NT2/D1 (cell line): ENCODE measurements at regions not wholly inside any gene's neighbourhood (a gene's known extent, or its start where the extent isn't known, plus 50 kb on each side); places are given as distances from the start of the nearest gene placed in this dataset.

Experiments used
- DNase-seq: peaks from one replicate; pipeline ENCODE4 v3.0.0-alpha.2; 2011; ENCODE audit warnings: low read depth, low spot score
- H3K27me3 ChIP-seq: 2 replicates; pipeline ENCODE4 v1.6.0; 2011; ENCODE audit warnings: mild to moderate bottlenecking; ENCODE audit not compliant: insufficient read length, insufficient read depth
- H3K36me3 ChIP-seq: 2 replicates; pipeline ENCODE4 v1.6.1; 2011; ENCODE audit warnings: mild to moderate bottlenecking, low read length, mixed read lengths; ENCODE audit not compliant: insufficient read depth, insufficient read length
- H3K4me1 ChIP-seq: 2 replicates; pipeline ENCODE4 v1.5.1; 2011; ENCODE audit not compliant: insufficient read depth, insufficient read length
- H3K4me3 ChIP-seq: 2 replicates; pipeline ENCODE4 v1.5.1; 2011; ENCODE audit warnings: low read depth; ENCODE audit not compliant: insufficient read length
- H3K9ac ChIP-seq: 2 replicates; pipeline ENCODE4 v1.6.0; 2011; ENCODE audit warnings: low read depth; ENCODE audit not compliant: insufficient read length
- H3K9me3 ChIP-seq: 2 replicates; pipeline ENCODE4 v1.5.1; 2011; ENCODE audit warnings: mild to moderate bottlenecking, low read length; ENCODE audit not compliant: insufficient read depth
- SUZ12 ChIP-seq: IDR thresholded peaks from 2 replicates; pipeline ENCODE4 v1.6.1; 2011; ENCODE audit not compliant: insufficient read length, insufficient read depth; ENCODE audit errors: extremely low read depth
- YY1 ChIP-seq: IDR thresholded peaks from 2 replicates; pipeline ENCODE4 v1.6.1; 2011; ENCODE audit not compliant: insufficient read length, insufficient read depth
- ZNF274 ChIP-seq: IDR thresholded peaks from 2 replicates; pipeline ENCODE4 v1.6.1; 2011; ENCODE audit warnings: mild to moderate bottlenecking, low read depth, low read length

DNA sequence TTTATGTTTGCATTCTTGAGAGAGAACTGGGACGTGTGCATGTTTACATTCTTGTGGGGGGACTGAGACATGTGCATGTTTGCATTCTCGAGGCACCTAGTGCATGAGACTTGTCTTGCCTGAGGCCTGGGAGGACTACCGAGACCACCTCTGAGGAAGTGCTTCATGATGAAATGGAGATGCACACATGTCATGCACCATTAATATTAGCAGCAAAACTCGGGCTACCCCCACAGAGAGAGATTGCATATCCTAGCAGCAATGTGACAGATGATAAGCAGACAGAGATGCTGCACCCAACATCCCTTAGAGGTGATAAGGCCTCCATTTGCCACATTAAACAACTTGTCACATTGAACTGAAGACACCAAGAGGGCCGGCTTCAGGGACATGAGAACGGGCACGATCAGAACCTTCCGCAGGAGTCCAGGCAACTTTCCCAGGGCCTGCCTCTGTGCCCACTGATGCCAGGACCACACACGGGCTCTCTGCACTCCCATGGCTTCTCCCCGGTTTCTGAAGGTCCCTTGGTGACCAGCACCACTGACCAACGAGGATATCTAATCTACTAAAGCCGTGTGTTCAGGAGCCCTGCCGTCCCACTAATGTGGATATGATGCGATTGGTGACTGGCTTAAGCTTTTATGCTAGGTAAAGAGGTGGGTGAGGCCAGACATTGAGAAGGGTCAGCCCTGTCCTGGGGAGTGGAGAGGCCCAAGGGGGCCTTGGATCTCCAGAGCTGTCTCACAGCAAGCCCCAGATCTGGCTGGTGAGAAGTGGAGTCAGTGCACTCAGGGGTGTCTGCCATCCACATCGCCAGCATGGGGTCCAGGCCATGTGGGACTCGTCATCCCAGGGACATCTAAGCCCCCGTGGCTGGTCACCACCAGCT lies 208.3 kb downstream of the NDUFA10 start:
- Histone ChIP-seq H3K9me3 (no peaks in the 10 kb centered on the region), H3K9ac (no peak overlapping the region), H3K27me3 (no peaks in the 10 kb centered on the region), H3K4me1 (peaks cover 5% of the 10 kb centered on the region), H3K4me3 (no peak overlapping the region), H3K36me3 (no peaks in the 10 kb centered on the region)
- TF ChIP-seq SUZ12 (no peak), YY1 (no peak), ZNF274 (no peak)
- DNase-seq: no peak

GRCh38 chr2:239815671-239816070 lies 209.5 kb downstream of the NDUFA10 start:
- H3K9me3 ChIP-seq: no peaks in the 10 kb centered on the region
- TF ChIP-seq SUZ12 (no peak), YY1 (no peak), ZNF274 (no peak)
- peaks cover 5% of the 10 kb centered on the region for H3K4me1 ChIP-seq
- no peak for DNase-seq
- H3K9ac ChIP-seq: no peak overlapping the region
- no peak overlapping the region for H3K4me3 ChIP-seq
- no peaks in the 10 kb centered on the region for H3K27me3 ChIP-seq
- no peaks in the 10 kb centered on the region for H3K36me3 ChIP-seq

DNA sequence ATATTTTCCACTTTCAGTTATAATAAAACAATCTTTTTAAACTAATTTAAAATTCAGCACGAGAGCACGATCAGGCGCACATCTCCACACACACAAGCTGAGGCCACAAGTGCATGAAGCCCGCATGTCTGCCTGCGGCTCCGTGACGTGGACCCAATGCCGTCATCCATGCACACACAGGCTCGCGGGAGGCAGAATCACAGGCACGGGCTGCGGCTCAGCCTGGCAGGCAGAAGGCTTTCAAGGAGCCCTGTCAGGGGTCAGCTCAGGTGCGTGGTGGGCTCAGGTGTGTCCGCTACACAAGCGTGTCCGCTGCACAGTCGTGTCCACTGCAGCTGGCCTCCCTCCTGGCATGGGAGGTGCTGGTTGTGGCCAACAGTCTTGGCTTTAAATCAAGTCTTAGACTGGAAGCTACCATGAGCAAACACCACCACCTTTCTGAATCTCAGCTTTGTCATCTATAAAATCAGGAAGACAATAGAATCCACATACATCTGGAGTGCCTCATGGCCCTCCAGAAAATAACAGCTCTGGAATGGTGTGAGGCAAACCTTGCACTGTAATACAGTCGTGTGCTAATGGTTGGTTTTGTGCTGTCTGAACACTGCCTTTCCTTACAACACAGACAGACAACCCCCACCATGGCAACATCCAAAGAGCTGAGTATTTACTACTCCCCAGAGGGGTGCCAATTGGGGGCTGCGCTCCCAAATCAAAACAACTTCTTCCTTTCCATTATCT lies 210.1 kb downstream of the NDUFA10 start:
- TF ChIP-seq SUZ12: no peak
- TF ChIP-seq YY1: no peak
- no peak for TF ChIP-seq ZNF274
- no peak overlapping the region for H3K9ac ChIP-seq
- no peak overlapping the region for H3K4me3 ChIP-seq
- no peaks in the 10 kb centered on the region for H3K36me3 ChIP-seq
- H3K27me3 ChIP-seq: no peaks in the 10 kb centered on the region
- no peaks in the 10 kb centered on the region for H3K9me3 ChIP-seq
- H3K4me1 ChIP-seq: peaks cover 5% of the 10 kb centered on the region
- no peak for DNase-seq

DNA sequence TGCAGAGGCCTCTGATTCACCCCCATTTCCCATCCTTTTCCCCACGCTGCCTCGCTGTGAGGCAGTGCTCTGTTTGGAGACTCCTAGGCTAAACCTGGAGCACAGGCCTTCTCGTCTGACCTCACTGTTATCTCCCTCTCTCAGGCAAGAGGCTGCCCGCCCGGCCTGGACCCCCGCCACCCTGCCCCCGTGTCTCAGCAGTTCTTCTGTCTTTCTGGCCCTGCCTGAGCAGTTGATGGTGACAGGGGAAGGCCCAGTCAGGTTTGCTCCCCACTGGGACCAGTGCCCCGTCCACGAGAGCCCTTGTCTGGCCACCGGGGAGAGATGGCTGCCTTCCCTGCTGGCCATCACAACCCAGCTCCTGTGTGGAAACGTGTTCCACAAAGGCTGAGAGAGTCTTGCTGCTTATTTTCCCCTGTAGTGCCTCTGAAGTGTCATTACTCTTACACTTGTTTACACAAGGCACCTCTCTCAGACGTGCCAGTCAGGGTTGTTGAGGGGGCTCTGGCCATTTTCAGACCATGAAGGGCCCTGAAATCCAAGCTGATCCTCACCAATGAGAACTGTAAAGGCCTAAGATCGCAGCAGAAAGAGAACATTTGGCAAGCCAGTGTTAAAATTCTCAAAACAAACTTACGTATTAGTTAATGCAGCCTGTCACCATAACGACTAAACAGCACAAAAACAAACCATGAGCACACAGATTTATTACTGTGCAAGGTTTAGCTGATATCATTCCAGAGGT lies 210.9 kb downstream of the NDUFA10 start:
- no peak for DNase-seq
- Histone ChIP-seq H3K9ac (no peak overlapping the region), H3K36me3 (no peaks in the 10 kb centered on the region), H3K9me3 (no peaks in the 10 kb centered on the region), H3K4me1 (peaks cover 5% of the 10 kb centered on the region), H3K27me3 (no peaks in the 10 kb centered on the region), H3K4me3 (no peak overlapping the region)
- TF ChIP-seq YY1 (no peak), ZNF274 (no peak), SUZ12 (no peak)

DNA sequence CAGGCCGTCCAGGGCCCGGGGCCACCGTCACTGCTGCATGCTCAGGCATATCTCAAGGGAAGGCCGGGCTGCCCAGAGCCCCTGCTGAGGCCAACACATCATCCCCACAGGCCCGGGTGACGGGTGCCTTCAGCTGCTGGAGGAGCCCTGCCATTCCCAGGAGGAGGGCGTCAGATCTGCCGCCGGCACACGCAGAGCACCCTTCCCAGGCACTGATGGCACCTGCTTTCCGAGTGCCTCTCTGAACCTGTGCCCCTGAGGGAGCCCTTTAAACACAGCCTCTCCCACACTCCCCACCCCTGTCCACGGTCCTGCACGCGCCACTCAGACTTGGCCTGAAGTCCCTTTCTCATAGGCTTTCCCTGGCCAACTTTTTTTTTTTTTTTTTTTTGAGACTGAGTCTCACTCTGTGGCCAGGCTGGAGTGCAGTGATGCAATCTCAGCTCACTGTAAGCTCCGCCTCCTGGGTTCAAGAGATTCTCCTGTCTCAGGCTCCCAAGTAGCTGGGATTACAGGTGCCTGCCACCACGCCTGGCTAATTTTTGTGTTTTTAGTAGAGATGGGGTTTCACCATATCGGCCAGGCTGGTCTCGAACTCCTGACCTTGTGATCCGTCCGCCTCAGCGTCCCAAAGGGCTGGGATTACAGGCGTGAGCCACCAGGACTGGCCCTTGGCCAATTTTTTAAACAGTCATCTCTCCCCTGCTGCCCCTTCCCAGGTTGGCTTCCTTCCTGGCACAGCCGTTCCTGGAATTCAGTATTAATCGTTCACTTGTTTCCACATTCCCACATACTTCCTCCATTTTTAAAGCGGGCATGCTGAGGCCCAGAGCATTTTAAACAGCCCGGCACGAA lies 211.7 kb downstream of the NDUFA10 start:
- DNase-seq: no peak
- Histone ChIP-seq H3K4me1 (peaks cover 5% of the 10 kb centered on the region), H3K9ac (no peak overlapping the region), H3K4me3 (no peak overlapping the region), H3K36me3 (no peaks in the 10 kb centered on the region), H3K9me3 (no peaks in the 10 kb centered on the region), H3K27me3 (no peaks in the 10 kb centered on the region)
- TF ChIP-seq SUZ12 (no peak), YY1 (no peak), ZNF274 (no peak)

DNA sequence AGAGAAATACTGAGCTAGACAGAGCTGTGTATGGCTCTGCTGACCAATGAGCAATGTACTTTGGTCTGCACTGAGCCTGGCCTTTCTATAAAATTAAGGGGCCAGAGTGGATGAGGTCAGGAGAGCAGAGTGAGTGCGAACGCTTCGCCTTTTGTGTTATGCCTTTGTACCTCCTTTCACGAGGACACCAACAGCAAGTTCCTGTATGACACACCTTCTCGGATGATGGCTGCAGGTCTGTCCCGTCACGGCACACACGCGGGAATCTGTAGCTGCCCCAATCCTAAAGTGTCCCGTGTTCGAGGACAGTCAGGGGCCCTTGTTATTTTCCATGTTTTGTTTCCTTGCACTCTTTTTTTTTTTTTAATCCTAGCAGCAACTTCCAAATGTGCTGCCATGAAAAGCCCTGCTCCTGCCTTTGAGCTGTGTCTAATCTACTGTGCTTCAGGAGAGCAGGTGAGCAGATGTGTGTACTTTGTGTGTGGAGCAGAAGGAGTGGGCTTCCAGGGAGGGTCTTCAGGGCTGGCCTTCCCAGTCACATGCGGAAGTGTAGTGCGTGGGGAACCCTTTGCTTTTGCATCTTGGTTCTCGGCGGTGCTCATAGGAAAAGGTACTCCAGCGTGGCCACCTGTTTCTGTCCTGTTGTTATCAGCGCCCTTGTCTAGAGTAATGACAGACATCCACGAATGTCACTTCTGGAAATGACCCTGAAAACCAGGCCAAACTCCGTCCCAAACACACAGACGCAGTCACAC lies 213.2 kb downstream of the NDUFA10 start:
- no peak for DNase-seq
- no peaks in the 10 kb centered on the region for H3K9me3 ChIP-seq
- no peaks in the 10 kb centered on the region for H3K36me3 ChIP-seq
- no peaks in the 10 kb centered on the region for H3K27me3 ChIP-seq
- no peak overlapping the region for H3K4me3 ChIP-seq
- peaks cover 5% of the 10 kb centered on the region for H3K4me1 ChIP-seq
- no peak for TF ChIP-seq YY1
- TF ChIP-seq SUZ12: no peak
- TF ChIP-seq ZNF274: no peak
- H3K9ac ChIP-seq: no peak overlapping the region
